Right lung (tissue), 2 donors: ENCODE measurements at regions not wholly inside any gene's neighbourhood (a gene's known extent, or its start where the extent isn't known, plus 50 kb on each side); places are given as distances from the start of the nearest gene placed in this dataset.
"Not testable (repeated sequence)": the region's sequence is repeated elsewhere in the genome, so short reads cannot be mapped to it uniquely, and the experiment has no call there.

Source experiments
- DNase-seq, 2 donors: peaks; one replicate each; pipeline ENCODE4 v3.0.0-alpha.2; 2013

DNA sequence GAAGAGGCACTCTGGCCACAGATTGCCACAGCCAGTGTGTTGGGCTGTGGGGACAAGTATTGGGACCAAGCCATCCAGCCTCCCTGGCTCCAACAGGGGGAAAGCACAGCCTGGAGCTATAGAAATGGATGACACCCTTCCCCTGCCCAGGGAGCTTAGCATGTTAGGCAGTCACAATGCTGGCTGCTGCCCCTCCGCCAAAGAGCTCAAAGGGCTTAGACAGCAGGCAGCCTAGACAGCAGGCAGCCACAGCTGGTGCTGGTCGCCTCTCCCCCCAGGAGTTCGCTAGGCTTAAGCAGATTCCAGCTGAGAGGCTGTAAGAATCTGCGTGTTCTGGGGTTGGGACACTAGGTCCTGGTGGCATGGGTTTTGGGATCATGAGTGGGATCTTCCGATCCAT is 94.5 kb upstream of the MXRA5 start:
- no peak for DNase-seq

DNA sequence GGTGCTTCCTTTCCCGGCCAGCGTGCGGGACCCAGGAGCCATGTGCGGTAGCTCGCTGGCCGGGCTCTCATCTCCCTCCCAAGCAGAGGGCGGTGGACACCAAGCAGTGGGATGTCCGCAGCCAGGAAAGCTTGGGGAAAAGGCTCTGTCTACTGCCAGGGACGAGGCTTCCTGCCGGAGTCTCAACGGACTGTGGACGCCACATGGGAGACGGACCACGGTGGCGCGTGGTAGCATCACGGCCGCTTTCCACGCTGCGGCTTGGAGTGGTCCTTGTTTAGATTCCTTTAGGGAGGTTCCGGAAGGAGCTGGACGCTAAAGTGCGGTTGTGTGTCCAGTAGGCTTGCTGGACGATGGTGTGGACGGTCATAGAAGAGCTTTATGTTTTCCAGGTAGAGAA is 89.5 kb upstream of the MXRA5 start:
- not testable (repeated sequence) for DNase-seq

DNA sequence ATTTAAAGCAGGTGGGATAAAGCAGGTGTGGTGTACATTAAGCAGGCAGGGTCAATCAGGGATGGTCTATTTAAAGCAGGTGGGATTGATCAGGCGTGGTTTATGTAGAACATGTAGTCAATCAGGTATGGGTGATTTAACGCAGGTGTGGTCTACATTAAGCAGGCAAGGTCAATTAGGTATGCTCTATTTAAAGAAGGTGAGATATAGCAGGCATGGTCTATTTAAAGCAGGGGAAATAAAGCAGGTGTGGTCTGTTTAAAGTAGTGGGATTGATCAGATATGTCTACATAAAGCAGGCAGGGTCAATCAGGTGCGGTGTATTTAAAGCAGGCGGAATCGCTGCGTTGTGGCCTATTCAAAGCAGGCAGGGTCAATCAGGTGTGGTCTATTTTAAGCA is 88.6 kb upstream of the MXRA5 start:
- no peak for DNase-seq

DNA sequence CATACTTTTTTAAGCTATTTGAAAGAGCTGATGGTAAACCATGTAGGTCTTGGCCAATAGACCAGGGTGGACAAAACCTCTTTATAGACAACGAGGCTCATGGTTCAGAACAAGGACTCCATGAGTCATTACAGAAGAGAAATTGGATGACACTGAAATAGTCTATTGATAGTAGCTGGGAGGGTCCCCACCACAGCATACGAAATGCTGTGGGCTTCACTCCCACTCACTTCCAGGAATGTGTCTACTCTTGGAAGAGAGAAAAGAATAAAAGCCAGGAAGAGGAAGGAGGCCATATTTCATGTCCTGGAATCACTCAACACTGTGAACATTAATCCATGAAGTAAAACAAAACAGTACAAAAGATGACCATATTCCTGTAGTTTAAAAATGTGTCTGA is 82.3 kb upstream of the MXRA5 start:
- DNase-seq: no peak

DNA sequence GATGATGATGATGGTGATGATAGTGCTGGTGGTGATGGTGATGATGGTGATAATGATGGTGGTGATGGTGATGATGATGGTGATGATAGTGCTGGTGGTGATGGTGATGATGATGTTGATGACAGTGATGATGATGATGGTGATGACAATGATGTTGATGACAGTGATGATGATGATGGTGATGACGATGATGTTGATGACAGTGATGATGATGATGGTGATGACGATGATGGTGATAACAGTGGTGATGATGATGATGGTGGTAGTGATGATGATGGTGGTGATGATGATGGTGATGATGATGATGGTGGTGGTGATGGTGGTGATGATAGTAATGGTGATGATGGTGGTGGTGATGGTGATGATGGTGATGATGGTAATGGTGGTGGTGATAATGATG is 80.1 kb upstream of the MXRA5 start:
- no peak for DNase-seq

DNA sequence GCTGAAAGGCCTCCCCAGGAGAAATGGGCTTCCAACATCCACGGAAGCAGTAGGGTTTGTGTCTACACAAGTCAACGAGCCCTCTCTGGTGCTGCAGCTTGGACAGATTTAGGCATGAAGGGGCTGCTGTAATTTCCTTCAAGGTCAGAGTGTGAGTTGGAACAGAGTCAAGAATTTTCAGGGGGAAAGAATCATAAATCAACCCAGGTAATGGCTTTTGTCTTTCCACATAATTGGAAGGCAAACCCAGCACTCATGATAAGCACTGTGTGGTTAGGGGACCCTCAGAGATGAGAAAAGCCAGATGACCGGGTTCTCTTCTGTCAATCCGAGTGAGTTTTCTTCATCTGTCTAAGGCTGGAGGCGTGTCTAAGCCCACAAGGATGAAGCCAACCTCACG is 78.6 kb upstream of the MXRA5 start:
- DNase-seq: no peak

DNA sequence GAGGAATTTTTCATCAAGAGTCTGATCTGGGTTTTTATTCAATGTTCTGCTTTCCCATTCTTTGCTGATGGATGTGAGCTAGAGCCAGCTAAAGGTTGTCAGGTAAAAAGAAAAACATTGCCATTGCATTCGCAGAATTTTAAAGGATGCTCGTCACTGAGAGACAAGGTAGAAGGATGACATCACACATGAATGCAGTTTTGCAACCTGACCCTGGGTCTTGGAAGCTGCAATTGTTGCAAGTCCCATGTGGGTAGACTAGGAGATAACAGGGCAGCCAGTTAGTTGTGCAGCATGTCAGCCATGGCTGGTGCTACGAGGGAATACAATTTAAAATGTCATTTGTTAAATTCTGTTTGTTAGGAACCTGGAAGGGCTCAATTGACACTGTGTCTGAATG is 73.9 kb upstream of the MXRA5 start:
- no peak for DNase-seq

DNA sequence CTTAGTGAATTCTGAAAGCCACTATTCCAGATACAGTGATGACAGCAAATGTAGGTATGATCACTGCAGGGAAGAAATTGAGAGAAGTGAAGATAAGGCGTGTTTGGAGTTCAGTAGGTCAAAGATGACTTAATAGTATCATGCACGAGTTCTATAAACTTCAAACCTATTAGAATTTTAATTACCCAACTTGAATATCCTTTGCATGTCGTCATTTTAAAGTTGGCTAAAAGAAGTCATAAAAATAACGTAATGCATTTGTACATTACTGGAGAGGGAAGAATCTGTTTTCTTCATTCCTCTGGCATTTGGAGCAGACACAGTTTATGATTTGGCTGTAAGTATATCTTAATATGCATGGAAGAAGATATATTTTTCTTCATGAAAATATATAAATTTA is 68.6 kb upstream of the MXRA5 start:
- no peak for DNase-seq

DNA sequence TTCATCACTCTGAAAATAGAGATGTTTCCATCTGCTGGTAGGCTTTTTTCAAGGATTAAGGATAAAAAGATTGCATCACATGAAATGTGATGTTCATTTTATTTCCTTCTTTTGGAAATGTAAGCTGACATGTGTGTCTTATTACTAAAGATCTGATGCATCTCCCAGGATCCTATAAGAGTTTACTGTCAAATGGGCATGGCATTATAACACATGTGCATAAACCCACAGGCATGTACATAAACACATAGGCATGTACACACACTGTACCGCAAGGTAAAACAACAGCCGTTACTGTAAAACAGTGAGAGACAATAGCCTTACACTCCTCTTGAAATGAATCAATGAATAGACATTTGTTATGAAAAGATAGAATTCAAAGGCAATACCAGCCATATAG is 65.2 kb upstream of the MXRA5 start:
- DNase-seq: not testable (repeated sequence)

DNA sequence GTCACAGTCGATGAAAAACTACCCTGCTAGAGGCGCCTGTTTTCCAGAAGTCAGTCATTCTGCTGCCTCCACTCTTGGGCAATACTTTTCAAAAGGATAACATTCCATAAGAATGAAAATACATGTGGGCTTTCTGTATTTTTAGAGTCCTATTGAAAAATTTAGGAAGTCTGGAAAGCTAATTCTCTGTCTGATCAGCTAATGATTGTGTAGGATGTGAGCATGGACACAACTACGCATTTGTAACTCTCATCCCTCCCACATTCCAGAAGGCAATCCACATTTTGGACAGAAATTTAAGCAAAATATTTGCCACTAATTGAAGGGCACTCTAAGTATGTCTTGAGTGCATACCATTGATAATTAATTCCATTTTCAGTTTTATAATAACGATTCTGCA is 63.5 kb upstream of the MXRA5 start:
- not testable (repeated sequence) for DNase-seq

DNA sequence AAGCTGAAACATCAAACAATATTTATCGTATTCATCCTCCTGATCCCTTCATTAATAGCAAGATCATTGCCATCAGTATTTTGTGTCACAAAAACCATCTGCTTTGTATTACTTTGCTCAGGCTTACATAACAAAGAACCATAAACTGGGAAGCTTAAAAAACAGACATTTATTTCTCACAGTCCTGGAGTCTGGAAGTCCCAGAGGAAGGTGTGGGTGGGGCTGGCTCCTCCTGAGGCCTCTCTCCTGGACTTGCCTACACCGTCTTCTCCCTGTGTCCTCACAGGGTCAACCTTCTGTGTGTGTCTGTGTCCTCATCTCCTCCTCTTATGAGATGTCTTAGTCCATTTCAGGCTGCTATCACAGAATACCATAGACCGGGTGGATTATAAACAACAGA is 61.3 kb upstream of the MXRA5 start:
- no peak for DNase-seq

DNA sequence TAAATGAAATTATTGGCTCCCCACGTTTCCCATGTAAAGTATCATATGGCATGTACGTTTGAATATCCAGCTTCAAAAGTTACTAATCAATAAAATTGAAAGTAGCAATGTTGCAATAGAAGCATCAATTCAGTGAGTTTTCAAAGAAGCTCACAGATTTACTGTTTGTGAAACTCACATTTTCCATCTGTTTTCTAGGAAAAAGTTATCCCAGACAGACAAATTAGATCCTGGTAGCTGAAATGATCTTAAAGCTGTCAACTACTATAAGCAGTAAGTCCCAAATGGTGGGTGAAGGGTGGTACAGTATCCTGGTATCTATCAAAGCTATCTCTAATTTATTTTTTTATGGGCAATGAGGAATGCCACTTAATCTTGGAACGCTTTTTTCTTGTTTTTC is 60.7 kb upstream of the MXRA5 start:
- DNase-seq: no peak

DNA sequence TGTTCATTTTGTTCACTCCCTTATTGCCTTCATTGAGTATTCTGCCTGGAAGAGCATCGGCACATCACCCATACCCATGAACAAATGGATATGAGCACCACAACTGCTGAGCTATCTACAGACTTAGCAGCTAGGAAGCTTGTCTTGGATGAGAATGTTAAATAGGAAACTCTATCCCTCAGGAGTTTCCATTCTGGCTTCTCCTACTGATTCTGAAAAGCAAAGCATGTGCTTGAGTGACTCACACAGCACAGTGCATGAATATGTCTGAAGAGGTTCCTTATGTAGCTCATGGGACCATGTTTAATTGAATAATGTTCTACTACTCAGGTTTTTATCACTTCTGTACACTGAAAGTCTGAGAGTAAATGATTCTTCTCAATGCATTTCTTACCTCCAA is 57.3 kb upstream of the MXRA5 start:
- no peak for DNase-seq
